ENCODE measurements at regions not wholly inside any gene's neighbourhood (a gene's known extent, or its start where the extent isn't known, plus 50 kb on each side); places are given as distances from the start of the nearest gene placed in this dataset.

GRCh38 chr9:89803403-89803802, 198.6 kb downstream of the GADD45G start:
- no peak for TF ChIP-seq CBX3 (IDR thresholded peaks at IDR 0.05; ENCODE audit: low read depth)
- TF ChIP-seq REST (IDR thresholded peaks at IDR 0.05; ENCODE audit: low read depth): no peak
- TF ChIP-seq POLR2AphosphoS5 (IDR thresholded peaks at IDR 0.05; ENCODE audit: low read depth, low read length): no peak
- no peak for TF ChIP-seq EZH2 (IDR thresholded peaks at IDR 0.05)
- TF ChIP-seq CTCF (IDR thresholded peaks at IDR 0.05 in 2 of 3, conservative IDR thresholded peaks at IDR 0.05 in 1 of 3; ENCODE audit: borderline replicate concordance in 1 of 3, insufficient read depth in 1 of 3, low read depth in 2 of 3, low read length in 2 of 3): no peak
- TF ChIP-seq POLR2A (IDR thresholded peaks at IDR 0.05; ENCODE audit: borderline replicate concordance, extremely low read depth, insufficient read depth, insufficient read length): no peak
- TF ChIP-seq CEBPB (IDR thresholded peaks at IDR 0.05; ENCODE audit: low read depth): no peak
- TF ChIP-seq EZH2phosphoT487 (IDR thresholded peaks at IDR 0.05; ENCODE audit: borderline replicate concordance): no peak
- no peak for TF ChIP-seq ATF3 (IDR thresholded peaks at IDR 0.05)
- no peak; the same call in 1 of the 2 replicates for TF ChIP-seq MAX (IDR thresholded peaks at IDR 0.05)
- TF ChIP-seq YY1 (IDR thresholded peaks at IDR 0.05; ENCODE audit: extremely low read depth, insufficient replicate concordance, low read depth, low read length): no peak
- TF ChIP-seq SIN3A (IDR thresholded peaks at IDR 0.05; ENCODE audit: low read depth): no peak
- no peak for TF ChIP-seq RAD21 (IDR thresholded peaks at IDR 0.05; ENCODE audit: low read depth)
- TF ChIP-seq ZBTB33 (IDR thresholded peaks at IDR 0.05; ENCODE audit: extremely low read depth, insufficient replicate concordance, low read length): no peak
